ENCODE measurements at regions not wholly inside any gene's neighbourhood (a gene's known extent, or its start where the extent isn't known, plus 50 kb on each side); places are given as distances from the start of the nearest gene placed in this dataset.

DNA sequence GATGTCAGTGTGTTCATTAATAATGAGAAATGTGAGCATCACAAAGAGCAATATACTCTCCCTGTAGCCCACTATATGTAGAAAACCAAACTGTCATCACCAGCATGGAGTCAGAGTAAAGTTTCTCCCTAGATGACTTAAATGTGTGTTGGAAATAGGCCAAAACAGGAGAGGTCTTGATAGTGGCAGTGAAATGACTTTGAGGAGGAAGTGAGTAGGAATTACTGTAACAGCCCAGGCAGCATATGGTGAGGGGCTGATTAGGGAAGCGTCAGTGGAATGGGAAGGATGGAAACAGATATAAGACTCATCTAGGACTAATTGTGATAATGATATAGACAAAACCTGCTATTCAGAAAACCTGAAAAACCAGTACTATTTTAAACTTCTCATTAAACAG lies 83.9 kb downstream of the ATXN3L start:
- no peak overlapping the region for H3K4me3 ChIP-seq (ENCODE audit: low read depth in 2 of 2, low read length in 2 of 2)
- H3K36me3 ChIP-seq (ENCODE audit: control insufficient read depth, insufficient read depth, low read length) = no peaks in the 10 kb centered on the region
- no peaks in the 10 kb centered on the region for H3K9me3 ChIP-seq (ENCODE audit: control insufficient read depth, insufficient read depth, low read depth, low read length)
- no peak overlapping the region for H3K27ac ChIP-seq (ENCODE audit: low read length)
- TF ChIP-seq SIN3A (IDR thresholded peaks at IDR 0.05; ENCODE audit: borderline replicate concordance, insufficient read depth, low read depth, low read length) = no peak
- no peak for TF ChIP-seq POLR2AphosphoS5 (IDR thresholded peaks at IDR 0.05; ENCODE audit: low read depth, low read length)
- no peak for TF ChIP-seq TCF7L2 (IDR thresholded peaks at IDR 0.05; ENCODE audit: low read depth, low read length)
- TF ChIP-seq, protein P1, sequence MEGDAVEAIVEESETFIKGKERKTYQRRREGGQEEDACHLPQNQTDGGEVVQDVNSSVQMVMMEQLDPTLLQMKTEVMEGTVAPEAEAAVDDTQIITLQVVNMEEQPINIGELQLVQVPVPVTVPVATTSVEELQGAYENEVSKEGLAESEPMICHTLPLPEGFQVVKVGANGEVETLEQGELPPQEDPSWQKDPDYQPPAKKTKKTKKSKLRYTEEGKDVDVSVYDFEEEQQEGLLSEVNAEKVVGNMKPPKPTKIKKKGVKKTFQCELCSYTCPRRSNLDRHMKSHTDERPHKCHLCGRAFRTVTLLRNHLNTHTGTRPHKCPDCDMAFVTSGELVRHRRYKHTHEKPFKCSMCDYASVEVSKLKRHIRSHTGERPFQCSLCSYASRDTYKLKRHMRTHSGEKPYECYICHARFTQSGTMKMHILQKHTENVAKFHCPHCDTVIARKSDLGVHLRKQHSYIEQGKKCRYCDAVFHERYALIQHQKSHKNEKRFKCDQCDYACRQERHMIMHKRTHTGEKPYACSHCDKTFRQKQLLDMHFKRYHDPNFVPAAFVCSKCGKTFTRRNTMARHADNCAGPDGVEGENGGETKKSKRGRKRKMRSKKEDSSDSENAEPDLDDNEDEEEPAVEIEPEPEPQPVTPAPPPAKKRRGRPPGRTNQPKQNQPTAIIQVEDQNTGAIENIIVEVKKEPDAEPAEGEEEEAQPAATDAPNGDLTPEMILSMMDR (IDR thresholded peaks at IDR 0.05) = no peak
- TF ChIP-seq, protein P2, sequence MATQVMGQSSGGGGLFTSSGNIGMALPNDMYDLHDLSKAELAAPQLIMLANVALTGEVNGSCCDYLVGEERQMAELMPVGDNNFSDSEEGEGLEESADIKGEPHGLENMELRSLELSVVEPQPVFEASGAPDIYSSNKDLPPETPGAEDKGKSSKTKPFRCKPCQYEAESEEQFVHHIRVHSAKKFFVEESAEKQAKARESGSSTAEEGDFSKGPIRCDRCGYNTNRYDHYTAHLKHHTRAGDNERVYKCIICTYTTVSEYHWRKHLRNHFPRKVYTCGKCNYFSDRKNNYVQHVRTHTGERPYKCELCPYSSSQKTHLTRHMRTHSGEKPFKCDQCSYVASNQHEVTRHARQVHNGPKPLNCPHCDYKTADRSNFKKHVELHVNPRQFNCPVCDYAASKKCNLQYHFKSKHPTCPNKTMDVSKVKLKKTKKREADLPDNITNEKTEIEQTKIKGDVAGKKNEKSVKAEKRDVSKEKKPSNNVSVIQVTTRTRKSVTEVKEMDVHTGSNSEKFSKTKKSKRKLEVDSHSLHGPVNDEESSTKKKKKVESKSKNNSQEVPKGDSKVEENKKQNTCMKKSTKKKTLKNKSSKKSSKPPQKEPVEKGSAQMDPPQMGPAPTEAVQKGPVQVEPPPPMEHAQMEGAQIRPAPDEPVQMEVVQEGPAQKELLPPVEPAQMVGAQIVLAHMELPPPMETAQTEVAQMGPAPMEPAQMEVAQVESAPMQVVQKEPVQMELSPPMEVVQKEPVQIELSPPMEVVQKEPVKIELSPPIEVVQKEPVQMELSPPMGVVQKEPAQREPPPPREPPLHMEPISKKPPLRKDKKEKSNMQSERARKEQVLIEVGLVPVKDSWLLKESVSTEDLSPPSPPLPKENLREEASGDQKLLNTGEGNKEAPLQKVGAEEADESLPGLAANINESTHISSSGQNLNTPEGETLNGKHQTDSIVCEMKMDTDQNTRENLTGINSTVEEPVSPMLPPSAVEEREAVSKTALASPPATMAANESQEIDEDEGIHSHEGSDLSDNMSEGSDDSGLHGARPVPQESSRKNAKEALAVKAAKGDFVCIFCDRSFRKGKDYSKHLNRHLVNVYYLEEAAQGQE (IDR thresholded peaks at IDR 0.05; ENCODE audit: insufficient read depth in 1 of 2, low read depth in 2 of 2, low read length in 1 of 2) = no peak
- DNase-seq (ENCODE audit: low read depth, low spot score) = no peak
- ATAC-seq = no peak
- no peaks in the 10 kb centered on the region for H3K27me3 ChIP-seq (ENCODE audit: control insufficient read depth, insufficient read depth, low read length)
- CTCF ChIA-PET = no interaction called here
- in situ Hi-C loops (cut with HindIII; ENCODE audit: low pct_unique_long_range_greater_than_20kb, low sequenced_read_pairs) = no loop called here
- H3K4me1 ChIP-seq (ENCODE audit: control insufficient read depth, insufficient read depth, low read length) = no peaks in the 10 kb centered on the region
- POLR2A ChIA-PET = no interaction called here
- intact Hi-C loops (cut with micrococcal nuclease; ENCODE audit: unreplicated experiment) = no loop called here
- no TSS peak for BruUV-seq (replicated peaks)

DNA sequence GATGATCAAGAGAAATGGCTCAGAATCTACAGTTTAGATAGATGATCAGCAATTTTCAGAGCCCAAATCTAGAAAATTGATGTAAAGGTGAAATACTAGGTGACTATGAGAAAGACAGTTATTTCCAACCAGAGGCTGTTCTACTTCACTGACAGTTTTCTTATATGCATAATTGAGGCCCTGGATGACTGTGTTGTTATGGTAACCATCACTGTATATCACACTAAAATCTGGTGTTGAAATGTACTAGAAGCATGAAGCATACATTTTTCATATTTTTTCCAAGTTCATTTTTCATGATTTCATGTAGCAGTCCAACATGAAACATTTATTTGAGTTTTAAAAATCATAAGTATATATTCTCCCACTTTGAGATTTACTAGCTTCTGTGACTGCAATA lies 87.4 kb downstream of the ATXN3L start:
- DNase-seq (ENCODE audit: low read depth, low spot score) (no peak), ATAC-seq (no peak)
- in situ Hi-C loops (cut with HindIII; ENCODE audit: low pct_unique_long_range_greater_than_20kb, low sequenced_read_pairs) (no loop called here), intact Hi-C loops (cut with micrococcal nuclease; ENCODE audit: unreplicated experiment) (no loop called here)
- Histone ChIP-seq H3K4me3 (ENCODE audit: low read depth in 2 of 2, low read length in 2 of 2) (no peak overlapping the region), H3K9me3 (ENCODE audit: control insufficient read depth, insufficient read depth, low read depth, low read length) (no peaks in the 10 kb centered on the region), H3K27ac (ENCODE audit: low read length) (no peak overlapping the region), H3K36me3 (ENCODE audit: control insufficient read depth, insufficient read depth, low read length) (no peaks in the 10 kb centered on the region), H3K4me1 (ENCODE audit: control insufficient read depth, insufficient read depth, low read length) (no peaks in the 10 kb centered on the region), H3K27me3 (ENCODE audit: control insufficient read depth, insufficient read depth, low read length) (no peaks in the 10 kb centered on the region)
- ChIA-PET POLR2A (no interaction called here), CTCF (no interaction called here)
- BruUV-seq (replicated peaks) = no TSS peak
- TF ChIP-seq, protein P1 (IDR thresholded peaks at IDR 0.05) = no peak
- TF ChIP-seq TCF7L2 (IDR thresholded peaks at IDR 0.05; ENCODE audit: low read depth, low read length) (no peak), SIN3A (IDR thresholded peaks at IDR 0.05; ENCODE audit: borderline replicate concordance, insufficient read depth, low read depth, low read length) (no peak), POLR2AphosphoS5 (IDR thresholded peaks at IDR 0.05; ENCODE audit: low read depth, low read length) (no peak)
- TF ChIP-seq, protein P2 (IDR thresholded peaks at IDR 0.05; ENCODE audit: insufficient read depth in 1 of 2, low read depth in 2 of 2, low read length in 1 of 2) = no peak
